A549 (cell line): ENCODE measurements at regions not wholly inside any gene's neighbourhood (a gene's known extent, or its start where the extent isn't known, plus 50 kb on each side); places are given as distances from the start of the nearest gene placed in this dataset.

Source experiments
- ATAC-seq, 2 experiments: fragments of 200-7000 bp in 1 of 2; fragments of >200 bp in 1 of 2; cut with Nextera tagmentation in 1 of 2; cut with Tn5 transposase in 1 of 2; 3 replicates each; pipeline versions ENCODE4 v1.8.0 to v1.9.1; 2018 to 2020; ENCODE audit warnings: mild to moderate bottlenecking in 1 of 2, moderate library complexity in 1 of 2
- CTCF ChIA-PET: fragments of 300-600 bp; sonication (Branson Sonifier 250); formaldehyde crosslinking; extraction: SDS; loops from one replicate; lab custom pipeline; 2021; ENCODE audit warnings: antibody characterized with exemption, inconsistent platforms; lab: Yijun Ruan, JAX
- POLR2A ChIA-PET: fragments of 350-600 bp; formaldehyde crosslinking; extraction: SDS; loops from one replicate; lab custom pipeline; 2021; ENCODE audit warnings: antibody characterized with exemption, inconsistent platforms; lab: Yijun Ruan, JAX
- DNase-seq, 2 experiments: peaks; one replicate each; pipeline versions ENCODE4 v3.0.0 to v3.0.0-alpha.2; 2011 to 2016; ENCODE audit warnings: low read depth in 1 of 2, low spot score in 1 of 2
- FAIRE-seq: peaks from 2 replicates; lab custom pipeline; 2011; peaks lifted over from hg19 to GRCh38; lab: Jason Lieb, UNC
- H3K27ac ChIP-seq, 2 experiments: fragments of >200 bp; sonication (Bioruptor Twin); formaldehyde crosslinking; 3 replicates each; pipeline ENCODE4 v1.5.1; 2016 to 2017
- H3K4me1 ChIP-seq: fragments of >200 bp; sonication (Bioruptor Twin); formaldehyde crosslinking; 3 replicates; pipeline ENCODE4 v1.6.1; 2016
- H3K4me2 ChIP-seq: fragments of >200 bp; sonication (Bioruptor Twin); formaldehyde crosslinking; 3 replicates; pipeline ENCODE4 v1.6.1; 2016
- H3K4me3 ChIP-seq: fragments of >200 bp; sonication (Bioruptor Twin); formaldehyde crosslinking; 3 replicates; pipeline ENCODE4 v1.5.1; 2016
- H3K9me3 ChIP-seq: fragments of >200 bp; sonication (Bioruptor Twin); formaldehyde crosslinking; 3 replicates; pipeline ENCODE4 v1.6.1; 2016
- ATOH8 ChIP-seq: fragments of 250-450 bp; sonication (Bioruptor Pico); IDR thresholded peaks from 2 replicates; pipeline ENCODE4 v1.5.0; 2020; ENCODE audit warnings: low read depth, mild to moderate bottlenecking, moderate library complexity
- BHLHE40 ChIP-seq: IDR thresholded peaks from 2 replicates; pipeline ENCODE4 v1.6.1; 2012; ENCODE audit warnings: low read depth, low read length, inconsistent platforms
- CBX8 ChIP-seq: fragments of 200-600 bp; sonication (generic); IDR thresholded peaks from 2 replicates; pipeline ENCODE4 v1.6.1; 2016
- CHD2 ChIP-seq: fragments of 150-350 bp; IDR thresholded peaks from 2 replicates; pipeline ENCODE4 v1.6.1; 2014; ENCODE audit warnings: low read length; ENCODE audit not compliant: partially characterized antibody
- EHMT2 ChIP-seq: fragments of 200-600 bp; sonication (generic); IDR thresholded peaks from 2 replicates; pipeline ENCODE4 v1.6.1; 2016; ENCODE audit warnings: antibody characterized with exemption, low read depth, mild to moderate bottlenecking, moderate library complexity
- ELK1 ChIP-seq: fragments of 150-350 bp; IDR thresholded peaks from 2 replicates; pipeline ENCODE4 v1.6.1; 2014; ENCODE audit warnings: low read depth, mild to moderate bottlenecking, low read length
- ESRRA ChIP-seq: fragments of 150-350 bp; IDR thresholded peaks from 2 replicates; pipeline ENCODE4 v1.6.1; 2014; ENCODE audit warnings: mild to moderate bottlenecking, low read length, borderline replicate concordance
- FOXS1 ChIP-seq: fragments of 250-450 bp; sonication (Bioruptor Pico); IDR thresholded peaks from 2 replicates; pipeline ENCODE4 v1.5.0; 2020; ENCODE audit warnings: mild to moderate bottlenecking, moderate library complexity
- HDAC2 ChIP-seq: fragments of 200-600 bp; sonication (generic); IDR thresholded peaks from 2 replicates; pipeline ENCODE4 v1.6.1; 2016
- HES2 ChIP-seq: fragments of >200 bp; sonication (Bioruptor Twin); formaldehyde crosslinking; IDR thresholded peaks from 2 replicates; pipeline ENCODE4 v1.6.1; 2016
- HEYL ChIP-seq: fragments of 250-450 bp; sonication (Bioruptor Pico); IDR thresholded peaks from 2 replicates; pipeline ENCODE4 v1.8.0; 2021; ENCODE audit warnings: mild to moderate bottlenecking, moderate library complexity
- HOXB13 ChIP-seq: fragments of 250-450 bp; sonication (Bioruptor Pico); IDR thresholded peaks from 2 replicates; pipeline ENCODE4 v1.5.0; 2020; ENCODE audit warnings: low read depth, mild to moderate bottlenecking, moderate library complexity
- JUN ChIP-seq, 2 experiments: fragments of >200 bp; sonication (Bioruptor Twin); formaldehyde crosslinking; IDR thresholded peaks; 2 replicates in 1 of 2; 3 replicates in 1 of 2; pipeline ENCODE4 v1.6.1; 2016 to 2017
- JUNB ChIP-seq: fragments of >200 bp; sonication (Bioruptor Twin); formaldehyde crosslinking; IDR thresholded peaks from 2 replicates; pipeline ENCODE4 v1.6.1; 2016
- KDM1A ChIP-seq: fragments of 200-600 bp; sonication (generic); IDR thresholded peaks from 2 replicates; pipeline ENCODE4 v1.6.1; 2016; ENCODE audit warnings: low read depth, mild to moderate bottlenecking
- KDM5A ChIP-seq: fragments of 200-600 bp; sonication (generic); IDR thresholded peaks from 2 replicates; pipeline ENCODE4 v1.6.1; 2016; ENCODE audit warnings: antibody characterized with exemption, mild to moderate bottlenecking
- MYC ChIP-seq: IDR thresholded peaks from 2 replicates; pipeline ENCODE4 v1.6.1; 2012; ENCODE audit warnings: mild to moderate bottlenecking, inconsistent platforms, low read length, improper control_type of control experiment, borderline replicate concordance
- NFE2L2 ChIP-seq: fragments of 150-350 bp; conservative IDR thresholded peaks from 2 replicates; pipeline ENCODE4 v1.6.1; 2014; ENCODE audit warnings: low read length
- NPAS2 ChIP-seq: fragments of 250-450 bp; sonication (Bioruptor Pico); IDR thresholded peaks from 2 replicates; pipeline ENCODE4 v1.8.0; 2022; ENCODE audit warnings: mild to moderate bottlenecking, moderate library complexity, borderline replicate concordance
- NR3C1 ChIP-seq: fragments of >200 bp; sonication (Bioruptor Twin); formaldehyde crosslinking; IDR thresholded peaks from 3 replicates; pipeline ENCODE4 v1.6.1; 2017
- PHF8 ChIP-seq: fragments of 200-600 bp; sonication (generic); IDR thresholded peaks from 2 replicates; pipeline ENCODE4 v1.6.1; 2016; ENCODE audit warnings: low read depth, mild to moderate bottlenecking, antibody characterized with exemption, moderate library complexity, borderline replicate concordance
- RARB ChIP-seq: fragments of 250-450 bp; sonication (Bioruptor Pico); IDR thresholded peaks from 2 replicates; pipeline ENCODE4 v1.8.0; 2021; ENCODE audit warnings: mild to moderate bottlenecking, moderate library complexity
- RCOR1 ChIP-seq: fragments of 150-350 bp; IDR thresholded peaks from 2 replicates; pipeline ENCODE4 v1.6.1; 2014; ENCODE audit warnings: antibody characterized with exemption, low read length, low read depth
- REST ChIP-seq: fragments of 200-600 bp; sonication (generic); IDR thresholded peaks from 2 replicates; pipeline ENCODE4 v1.6.1; 2016; ENCODE audit warnings: antibody characterized with exemption, mild to moderate bottlenecking, moderate library complexity
- RNF2 ChIP-seq: fragments of 200-600 bp; sonication (generic); IDR thresholded peaks from 2 replicates; pipeline ENCODE4 v1.6.1; 2016; ENCODE audit warnings: low read depth, mild to moderate bottlenecking, antibody characterized with exemption, moderate library complexity, borderline replicate concordance
- SMC3 ChIP-seq: fragments of >200 bp; sonication (Bioruptor Twin); formaldehyde crosslinking; IDR thresholded peaks from 3 replicates; pipeline ENCODE4 v1.6.1; 2018; ENCODE audit warnings: inconsistent platforms
- SREBF2 ChIP-seq: fragments of 450-650 bp; IDR thresholded peaks from 2 replicates; pipeline ENCODE4 v1.6.1; 2014; ENCODE audit warnings: mild to moderate bottlenecking, moderate library complexity
- USF2 ChIP-seq: fragments of 450-650 bp; IDR thresholded peaks from 2 replicates; pipeline ENCODE4 v1.6.1; 2014; ENCODE audit warnings: antibody characterized with exemption
- ZC3H11A ChIP-seq: fragments of 450-650 bp; IDR thresholded peaks from 2 replicates; pipeline ENCODE4 v1.6.1; 2014; ENCODE audit warnings: antibody characterized with exemption, mild to moderate bottlenecking
- ZFP36 ChIP-seq: fragments of 450-650 bp; IDR thresholded peaks from 2 replicates; pipeline ENCODE4 v1.6.1; 2014; ENCODE audit warnings: borderline replicate concordance; ENCODE audit not compliant: partially characterized antibody
- ZSCAN20 ChIP-seq: fragments of 250-450 bp; sonication (Bioruptor Pico); IDR thresholded peaks from 2 replicates; pipeline ENCODE4 v1.8.0; 2022; ENCODE audit warnings: mild to moderate bottlenecking, moderate library complexity
- WGBS: methylation state at CpG from one replicate; pipeline ENCODE4 v1.1.6; 2017; ENCODE audit errors: missing lambda C conversion rate; 5-methylcytosine and 5-hydroxymethylcytosine counted together
- TF ChIP-seq, protein P1 (sequence below): IDR thresholded peaks from 2 replicates; pipeline ENCODE4 v1.6.1; 2012
- TF ChIP-seq, protein P2 (sequence below): fragments of >200 bp; sonication (Bioruptor Twin); formaldehyde crosslinking; IDR thresholded peaks from 3 replicates; pipeline ENCODE4 v1.5.1; 2016

GRCh38 chr1:96290801-96291200 lies 430.8 kb upstream of the PTBP2 start:
- ChIA-PET CTCF (no interaction called here), POLR2A (no interaction called here)
- Histone ChIP-seq H3K4me1 (no peaks in the 10 kb centered on the region), H3K4me2 (no peak overlapping the region), H3K27ac (no peak overlapping the region), H3K9me3 (no peaks in the 10 kb centered on the region), H3K4me3 (no peak overlapping the region)
- TF ChIP-seq, protein P1, sequence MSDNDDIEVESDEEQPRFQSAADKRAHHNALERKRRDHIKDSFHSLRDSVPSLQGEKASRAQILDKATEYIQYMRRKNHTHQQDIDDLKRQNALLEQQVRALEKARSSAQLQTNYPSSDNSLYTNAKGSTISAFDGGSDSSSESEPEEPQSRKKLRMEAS, result no peak
- TF ChIP-seq RCOR1, result no peak
- no peak for TF ChIP-seq HEYL
- no peak for TF ChIP-seq EHMT2
- TF ChIP-seq ZC3H11A, result no peak
- no peak for TF ChIP-seq JUNB
- no peak for TF ChIP-seq USF2
- no peak for TF ChIP-seq KDM5A
- no peak for TF ChIP-seq SMC3
- no peak for TF ChIP-seq KDM1A
- no peak for TF ChIP-seq HOXB13 (CRISPR knock-in tag)
- no peak for TF ChIP-seq HDAC2
- no peak for TF ChIP-seq RNF2
- no peak for TF ChIP-seq REST
- TF ChIP-seq ELK1, result no peak
- no peak for TF ChIP-seq NFE2L2
- TF ChIP-seq NR3C1, result no peak
- TF ChIP-seq MYC, result no peak
- no peak for TF ChIP-seq SREBF2
- no peak for ATAC-seq
- DNase-seq, result no peak
- no peak for FAIRE-seq

DNA sequence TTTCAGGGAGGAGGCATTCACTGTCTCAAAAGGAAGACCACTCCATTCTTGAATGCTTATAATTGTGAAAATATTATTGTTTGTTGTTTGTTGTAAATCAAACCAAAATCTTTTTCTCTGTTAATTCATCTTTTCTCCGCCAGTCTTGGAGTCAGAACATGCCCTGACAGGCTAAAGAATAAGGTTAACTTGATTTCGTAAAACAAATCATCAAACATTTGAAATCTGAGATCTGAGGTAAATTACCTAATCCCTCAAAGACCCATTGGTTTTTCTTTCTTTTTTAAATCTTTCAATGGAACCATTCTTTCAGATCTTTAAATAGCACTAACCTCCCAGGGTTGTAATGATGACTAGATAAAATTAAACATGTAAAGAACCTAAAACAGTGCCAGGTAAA lies 430.1 kb upstream of the PTBP2 start:
- ChIA-PET CTCF (no interaction called here), POLR2A (no interaction called here)
- TF ChIP-seq ZSCAN20 (CRISPR knock-in tag) (no peak), HOXB13 (CRISPR knock-in tag) (no peak), ZFP36 (no peak), ESRRA (no peak), HES2 (no peak), BHLHE40 (no peak), PHF8 (no peak), NPAS2 (CRISPR knock-in tag) (no peak), ATOH8 (CRISPR knock-in tag) (no peak), JUN (IDR thresholded peaks at IDR 0.05) (no peak), HDAC2 (no peak), MYC (no peak), CHD2 (no peak), RARB (no peak), CBX8 (no peak), KDM5A (no peak), FOXS1 (CRISPR knock-in tag) (no peak)
- TF ChIP-seq, protein P2, sequence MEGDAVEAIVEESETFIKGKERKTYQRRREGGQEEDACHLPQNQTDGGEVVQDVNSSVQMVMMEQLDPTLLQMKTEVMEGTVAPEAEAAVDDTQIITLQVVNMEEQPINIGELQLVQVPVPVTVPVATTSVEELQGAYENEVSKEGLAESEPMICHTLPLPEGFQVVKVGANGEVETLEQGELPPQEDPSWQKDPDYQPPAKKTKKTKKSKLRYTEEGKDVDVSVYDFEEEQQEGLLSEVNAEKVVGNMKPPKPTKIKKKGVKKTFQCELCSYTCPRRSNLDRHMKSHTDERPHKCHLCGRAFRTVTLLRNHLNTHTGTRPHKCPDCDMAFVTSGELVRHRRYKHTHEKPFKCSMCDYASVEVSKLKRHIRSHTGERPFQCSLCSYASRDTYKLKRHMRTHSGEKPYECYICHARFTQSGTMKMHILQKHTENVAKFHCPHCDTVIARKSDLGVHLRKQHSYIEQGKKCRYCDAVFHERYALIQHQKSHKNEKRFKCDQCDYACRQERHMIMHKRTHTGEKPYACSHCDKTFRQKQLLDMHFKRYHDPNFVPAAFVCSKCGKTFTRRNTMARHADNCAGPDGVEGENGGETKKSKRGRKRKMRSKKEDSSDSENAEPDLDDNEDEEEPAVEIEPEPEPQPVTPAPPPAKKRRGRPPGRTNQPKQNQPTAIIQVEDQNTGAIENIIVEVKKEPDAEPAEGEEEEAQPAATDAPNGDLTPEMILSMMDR, result no peak
- DNase-seq (no peak), ATAC-seq (no peak), FAIRE-seq (no peak)
- no peak overlapping the region for H3K4me2 ChIP-seq
- H3K27ac ChIP-seq, result no peak overlapping the region
- no peak overlapping the region for H3K4me3 ChIP-seq
- WGBS, result 20% methylated on average over 2 of the region's 2 CpGs
- H3K4me1 ChIP-seq, result no peaks in the 10 kb centered on the region
- H3K9me3 ChIP-seq, result no peaks in the 10 kb centered on the region
